Tibial nerve (tissue), 3 donors: ENCODE measurements at regions not wholly inside any gene's neighbourhood (a gene's known extent, or its start where the extent isn't known, plus 50 kb on each side); places are given as distances from the start of the nearest gene placed in this dataset.

Experiments
- POLR2A ChIP-seq, 2 donors: fragments of 450-650 bp; IDR thresholded peaks; one replicate each; pipeline ENCODE4 v1.6.1; 2017; ENCODE audit warnings: antibody characterized with exemption in 2 of 2, mild to moderate bottlenecking in 2 of 2, moderate library complexity in 2 of 2
- TF ChIP-seq, protein P1 (sequence below), 5 experiments: fragments of 200-600 bp in 3 of 5; fragments of 450-650 bp in 2 of 5; sonication (generic) in 3 of 5; IDR thresholded peaks; one replicate each; pipeline ENCODE4 v1.5.1; 2016 to 2019; ENCODE audit warnings: antibody characterized with exemption in 5 of 5, mild to moderate bottlenecking in 3 of 5, moderate library complexity in 2 of 5

DNA sequence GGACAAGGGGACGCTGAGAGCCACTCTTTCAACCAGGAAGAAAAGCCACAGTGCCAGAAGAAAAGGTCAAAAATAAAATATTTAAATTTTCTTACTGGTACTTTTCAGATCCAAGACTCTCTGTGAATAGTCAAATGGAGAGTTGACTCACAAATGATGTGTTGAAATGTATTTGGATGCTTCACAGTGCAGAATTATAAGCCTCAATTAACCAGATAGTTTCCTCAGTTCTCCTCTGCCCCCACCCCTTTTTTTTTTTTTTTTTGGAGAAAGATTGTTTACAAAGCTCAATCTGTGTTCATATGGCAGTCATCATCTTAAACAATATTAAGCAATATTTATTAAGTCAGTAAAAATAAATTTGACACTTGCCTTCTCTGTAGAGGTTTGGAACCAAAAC lies 470.8 kb downstream of the FGF9 start:
- TF ChIP-seq, protein P1, sequence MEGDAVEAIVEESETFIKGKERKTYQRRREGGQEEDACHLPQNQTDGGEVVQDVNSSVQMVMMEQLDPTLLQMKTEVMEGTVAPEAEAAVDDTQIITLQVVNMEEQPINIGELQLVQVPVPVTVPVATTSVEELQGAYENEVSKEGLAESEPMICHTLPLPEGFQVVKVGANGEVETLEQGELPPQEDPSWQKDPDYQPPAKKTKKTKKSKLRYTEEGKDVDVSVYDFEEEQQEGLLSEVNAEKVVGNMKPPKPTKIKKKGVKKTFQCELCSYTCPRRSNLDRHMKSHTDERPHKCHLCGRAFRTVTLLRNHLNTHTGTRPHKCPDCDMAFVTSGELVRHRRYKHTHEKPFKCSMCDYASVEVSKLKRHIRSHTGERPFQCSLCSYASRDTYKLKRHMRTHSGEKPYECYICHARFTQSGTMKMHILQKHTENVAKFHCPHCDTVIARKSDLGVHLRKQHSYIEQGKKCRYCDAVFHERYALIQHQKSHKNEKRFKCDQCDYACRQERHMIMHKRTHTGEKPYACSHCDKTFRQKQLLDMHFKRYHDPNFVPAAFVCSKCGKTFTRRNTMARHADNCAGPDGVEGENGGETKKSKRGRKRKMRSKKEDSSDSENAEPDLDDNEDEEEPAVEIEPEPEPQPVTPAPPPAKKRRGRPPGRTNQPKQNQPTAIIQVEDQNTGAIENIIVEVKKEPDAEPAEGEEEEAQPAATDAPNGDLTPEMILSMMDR (IDR thresholded peaks at IDR 0.05) = no peak
- no peak for TF ChIP-seq POLR2A (IDR thresholded peaks at IDR 0.05)
